Suprapubic skin (tissue), 4 donors: ENCODE measurements at regions not wholly inside any gene's neighbourhood (a gene's known extent, or its start where the extent isn't known, plus 50 kb on each side); places are given as distances from the start of the nearest gene placed in this dataset.
A peak's percentile ranks its signal among the peaks of the same experiment; 100 is the strongest.

Source experiments
- DNase-seq, 2 donors: peaks; one replicate each; pipeline ENCODE4 v3.0.0-alpha.2; 2019; ENCODE audit warnings: low spot score in 2 of 2
- H3K27ac ChIP-seq: fragments of 200-600 bp; sonication (generic); one replicate; pipeline ENCODE4 v1.5.1; 2019
- H3K27me3 ChIP-seq: fragments of 200-600 bp; sonication (generic); one replicate; pipeline ENCODE4 v1.5.1; 2019
- H3K36me3 ChIP-seq: fragments of 200-600 bp; sonication (generic); one replicate; pipeline ENCODE4 v1.5.1; 2019
- H3K4me1 ChIP-seq: fragments of 200-600 bp; sonication (generic); one replicate; pipeline ENCODE4 v1.5.1; 2019
- H3K4me3 ChIP-seq: fragments of 200-600 bp; sonication (generic); one replicate; pipeline ENCODE4 v1.5.1; 2019; ENCODE audit warnings: mild to moderate bottlenecking
- H3K9me3 ChIP-seq: fragments of 200-600 bp; sonication (generic); one replicate; pipeline ENCODE4 v1.5.1; 2019
- EP300 ChIP-seq: sonication (generic); formaldehyde crosslinking; IDR thresholded peaks from one replicate; pipeline ENCODE4 v1.6.1; 2017; ENCODE audit warnings: antibody characterized with exemption
- POLR2A ChIP-seq, 2 donors: fragments of 450-650 bp; IDR thresholded peaks; one replicate each; pipeline ENCODE4 v1.6.1; 2017; ENCODE audit warnings: antibody characterized with exemption in 2 of 2, mild to moderate bottlenecking in 2 of 2, moderate library complexity in 2 of 2
- POLR2AphosphoS5 ChIP-seq, 3 donors: sonication (generic); formaldehyde crosslinking; IDR thresholded peaks; one replicate each; pipeline ENCODE4 v1.6.1; 2017; ENCODE audit warnings: antibody characterized with exemption in 3 of 3
- WGBS: methylation state at CpG from one replicate; pipeline ENCODE4 v1.1.5; 2018; 5-methylcytosine and 5-hydroxymethylcytosine counted together
- TF ChIP-seq, protein P1 (sequence below), 2 donors: fragments of 200-600 bp in 1 of 2; fragments of 450-650 bp in 1 of 2; sonication (generic) in 1 of 2; IDR thresholded peaks; one replicate each; pipeline ENCODE4 v1.5.1; 2016 to 2019; ENCODE audit warnings: antibody characterized with exemption in 2 of 2, mild to moderate bottlenecking in 1 of 2, moderate library complexity in 1 of 2

DNA sequence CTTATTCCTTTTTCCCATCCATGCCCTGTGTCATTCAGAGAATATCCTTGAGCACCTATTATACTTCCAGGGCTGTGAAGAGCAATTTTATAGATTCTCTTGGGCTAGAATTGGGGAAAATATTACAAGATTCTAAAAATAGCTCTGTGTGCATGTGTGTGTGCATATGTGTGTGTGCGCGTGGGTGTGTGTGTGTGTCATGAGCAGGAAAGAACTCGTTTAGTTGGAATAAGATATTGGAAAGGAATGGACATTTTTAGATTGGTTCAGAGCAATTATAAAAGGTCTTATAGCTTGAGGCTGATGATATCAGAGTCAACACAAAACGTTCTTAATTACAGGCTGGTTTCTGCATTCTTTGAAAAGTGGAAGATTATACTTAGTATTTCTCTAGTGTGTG, 212.1 kb upstream of the COPS8 start:
- H3K36me3 ChIP-seq: no peaks in the 10 kb centered on the region
- TF ChIP-seq, protein P1, sequence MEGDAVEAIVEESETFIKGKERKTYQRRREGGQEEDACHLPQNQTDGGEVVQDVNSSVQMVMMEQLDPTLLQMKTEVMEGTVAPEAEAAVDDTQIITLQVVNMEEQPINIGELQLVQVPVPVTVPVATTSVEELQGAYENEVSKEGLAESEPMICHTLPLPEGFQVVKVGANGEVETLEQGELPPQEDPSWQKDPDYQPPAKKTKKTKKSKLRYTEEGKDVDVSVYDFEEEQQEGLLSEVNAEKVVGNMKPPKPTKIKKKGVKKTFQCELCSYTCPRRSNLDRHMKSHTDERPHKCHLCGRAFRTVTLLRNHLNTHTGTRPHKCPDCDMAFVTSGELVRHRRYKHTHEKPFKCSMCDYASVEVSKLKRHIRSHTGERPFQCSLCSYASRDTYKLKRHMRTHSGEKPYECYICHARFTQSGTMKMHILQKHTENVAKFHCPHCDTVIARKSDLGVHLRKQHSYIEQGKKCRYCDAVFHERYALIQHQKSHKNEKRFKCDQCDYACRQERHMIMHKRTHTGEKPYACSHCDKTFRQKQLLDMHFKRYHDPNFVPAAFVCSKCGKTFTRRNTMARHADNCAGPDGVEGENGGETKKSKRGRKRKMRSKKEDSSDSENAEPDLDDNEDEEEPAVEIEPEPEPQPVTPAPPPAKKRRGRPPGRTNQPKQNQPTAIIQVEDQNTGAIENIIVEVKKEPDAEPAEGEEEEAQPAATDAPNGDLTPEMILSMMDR (IDR thresholded peaks at IDR 0.05): no peak
- TF ChIP-seq POLR2A (IDR thresholded peaks at IDR 0.05) (no peak), POLR2AphosphoS5 (IDR thresholded peaks at IDR 0.05) (no peak)
- no peak for DNase-seq
- H3K4me1 ChIP-seq: peaks cover 30% of the 10 kb centered on the region
- WGBS: 38% methylated on average over 4 of the region's 4 CpGs
- no peaks in the 10 kb centered on the region for H3K9me3 ChIP-seq
- H3K4me3 ChIP-seq: no peak overlapping the region
- H3K27ac ChIP-seq: no peak overlapping the region
- H3K27me3 ChIP-seq: no peaks in the 10 kb centered on the region

DNA sequence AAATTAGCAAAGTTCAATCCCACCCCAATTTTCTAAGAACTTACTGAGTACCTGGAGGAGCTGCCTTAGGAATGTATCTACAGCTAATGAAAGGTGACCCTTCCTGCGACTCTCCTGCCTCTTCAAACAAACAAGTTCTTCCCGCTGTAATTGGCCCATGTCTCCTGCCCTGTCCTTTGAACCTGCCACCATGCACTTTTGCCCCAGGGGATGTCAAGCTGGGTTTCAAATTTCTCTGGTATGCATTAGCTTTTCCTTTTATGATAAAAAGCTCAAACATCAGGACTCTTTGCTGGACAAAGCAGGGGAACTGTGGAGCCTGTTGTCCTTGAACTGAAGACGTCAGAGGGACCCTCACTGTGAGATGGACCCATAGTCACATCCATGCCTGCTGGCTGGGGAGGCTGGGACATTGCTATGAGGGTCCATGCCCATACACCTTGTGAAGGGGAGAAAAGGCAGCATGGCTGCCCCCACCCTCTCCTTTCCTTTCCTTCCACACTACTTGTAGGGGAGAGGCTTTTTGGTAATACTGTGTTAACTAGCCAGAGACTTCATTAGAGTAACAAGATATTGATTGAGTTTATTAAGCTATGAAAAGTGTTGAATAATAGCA, 210.7 kb upstream of the COPS8 start:
- 85% methylated on average over 3 of the region's 3 CpGs for WGBS
- H3K36me3 ChIP-seq: no peaks in the 10 kb centered on the region
- H3K27ac ChIP-seq: no peak overlapping the region
- H3K27me3 ChIP-seq: no peaks in the 10 kb centered on the region
- DNase-seq: no peak
- peaks cover 30% of the 10 kb centered on the region for H3K4me1 ChIP-seq
- no peaks in the 10 kb centered on the region for H3K9me3 ChIP-seq
- TF ChIP-seq POLR2A (IDR thresholded peaks at IDR 0.05) (no peak), EP300 (no peak), POLR2AphosphoS5 (IDR thresholded peaks at IDR 0.05) (no peak)
- TF ChIP-seq, protein P1 (IDR thresholded peaks at IDR 0.05): no peak
- H3K4me3 ChIP-seq: no peak overlapping the region

DNA sequence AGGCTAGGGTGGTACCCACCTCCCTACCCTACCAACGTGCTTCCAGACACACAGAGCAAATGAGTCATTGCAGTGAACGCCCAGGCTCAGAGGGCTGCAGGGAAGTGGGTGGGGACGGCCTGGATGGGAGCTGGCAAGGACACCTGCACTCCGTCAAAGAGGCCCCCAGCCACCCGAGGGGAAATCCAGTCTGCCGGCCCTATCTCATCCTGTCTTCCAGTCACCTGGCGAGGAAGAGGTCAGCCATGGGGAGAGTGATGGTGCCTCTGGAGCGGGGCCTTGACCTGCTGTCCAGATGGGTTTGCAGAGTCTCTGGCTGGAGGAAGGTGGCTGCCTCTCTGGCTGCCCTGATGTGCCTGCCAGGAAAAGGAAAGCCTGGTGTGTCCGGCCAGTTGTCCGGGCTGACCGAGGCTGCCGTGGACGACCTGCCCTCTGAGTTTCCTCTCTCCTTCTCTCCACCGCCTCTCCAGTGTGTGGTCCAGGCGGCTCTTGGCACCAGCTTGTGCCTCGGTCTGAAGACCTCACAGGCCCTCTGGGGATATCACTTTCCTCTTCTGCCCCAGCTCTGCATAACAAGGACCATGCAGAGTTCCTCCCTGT, 209.7 kb upstream of the COPS8 start:
- Histone ChIP-seq H3K9me3 (no peaks in the 10 kb centered on the region), H3K27me3 (no peaks in the 10 kb centered on the region), H3K36me3 (no peaks in the 10 kb centered on the region), H3K4me1 (peaks cover 29% of the 10 kb centered on the region), H3K4me3 (no peak overlapping the region), H3K27ac (no peak overlapping the region)
- WGBS: 59% methylated on average over 10 of the region's 16 CpGs
- DNase-seq: peak in 1 of 2 donors; percentile 84
- TF ChIP-seq, protein P1 (IDR thresholded peaks at IDR 0.05): no peak
- TF ChIP-seq POLR2AphosphoS5 (IDR thresholded peaks at IDR 0.05): no peak
- no peak for TF ChIP-seq EP300
- TF ChIP-seq POLR2A (IDR thresholded peaks at IDR 0.05): no peak

DNA sequence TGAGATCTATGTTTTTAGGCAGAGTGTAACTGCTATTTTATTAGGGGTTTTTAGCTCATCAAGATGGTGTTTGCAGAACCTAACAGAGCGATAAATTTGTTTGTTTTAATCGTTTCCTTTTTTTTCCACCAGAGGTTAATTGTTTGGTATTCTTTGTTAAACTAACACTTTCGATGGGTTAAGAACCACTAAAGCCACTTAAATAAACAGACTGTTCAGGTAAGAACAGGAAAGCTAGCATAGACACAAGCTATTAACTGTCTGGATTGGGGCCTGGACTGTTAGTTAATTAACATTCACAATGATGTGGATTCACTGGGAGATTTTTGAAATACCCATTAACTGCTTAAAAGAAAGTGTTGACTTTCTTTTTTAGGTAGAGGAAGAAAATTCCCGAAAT, 209.0 kb upstream of the COPS8 start:
- H3K36me3 ChIP-seq: no peaks in the 10 kb centered on the region
- no peak for DNase-seq
- WGBS: 84% methylated on average over 4 of the region's 4 CpGs
- peaks cover 24% of the 10 kb centered on the region for H3K4me1 ChIP-seq
- no peak overlapping the region for H3K27ac ChIP-seq
- H3K27me3 ChIP-seq: no peaks in the 10 kb centered on the region
- no peak overlapping the region for H3K4me3 ChIP-seq
- TF ChIP-seq EP300: no peak
- TF ChIP-seq POLR2AphosphoS5 (IDR thresholded peaks at IDR 0.05): no peak
- no peak for TF ChIP-seq POLR2A (IDR thresholded peaks at IDR 0.05)
- TF ChIP-seq, protein P1 (IDR thresholded peaks at IDR 0.05): no peak
- no peaks in the 10 kb centered on the region for H3K9me3 ChIP-seq

DNA sequence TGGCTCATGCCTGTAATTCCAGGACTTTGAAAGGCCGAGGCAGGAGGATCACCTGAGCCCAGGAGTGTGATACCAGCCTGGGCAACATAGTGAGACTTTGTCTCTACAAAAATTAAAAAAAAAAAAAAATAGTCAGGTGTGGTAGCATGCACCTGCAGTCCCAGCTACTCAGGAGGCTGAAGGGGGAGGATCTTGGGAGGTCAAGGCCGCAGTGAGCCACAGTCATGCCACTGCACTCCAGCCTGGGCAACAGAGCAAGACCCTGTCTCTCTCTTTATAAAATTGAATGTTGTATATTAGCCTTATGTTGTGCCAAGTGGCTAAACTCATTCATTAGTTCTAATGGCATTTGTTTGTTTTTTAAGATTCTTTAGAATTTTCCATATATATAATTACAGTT, 207.7 kb upstream of the COPS8 start:
- no peak overlapping the region for H3K27ac ChIP-seq

More for the DNA sequence above, 207.7 kb upstream of the COPS8 start:
- no peak overlapping the region for H3K4me3 ChIP-seq
- WGBS: 92% methylated on average over 2 of the region's 2 CpGs
- no peaks in the 10 kb centered on the region for H3K36me3 ChIP-seq
- no peaks in the 10 kb centered on the region for H3K9me3 ChIP-seq
- TF ChIP-seq, protein P1 (IDR thresholded peaks at IDR 0.05): no peak
- no peak for TF ChIP-seq EP300
- TF ChIP-seq POLR2A (IDR thresholded peaks at IDR 0.05): no peak
- no peak for TF ChIP-seq POLR2AphosphoS5 (IDR thresholded peaks at IDR 0.05)
- no peaks in the 10 kb centered on the region for H3K27me3 ChIP-seq
- peaks cover 16% of the 10 kb centered on the region for H3K4me1 ChIP-seq
- no peak for DNase-seq
